ENCODE measurements at regions not wholly inside any gene's neighbourhood (a gene's known extent, or its start where the extent isn't known, plus 50 kb on each side); places are given as distances from the start of the nearest gene placed in this dataset.

- DNase-seq (no peak), ATAC-seq (ENCODE audit: low read depth) (no peak)
- H3K4me2 ChIP-seq (ENCODE audit: low read depth, low read length) = no peak overlapping the region
- H2BK120ac ChIP-seq (ENCODE audit: low read depth, low read length) = no peak overlapping the region
- no peaks in the 10 kb centered on the region for H3K9me3 ChIP-seq (ENCODE audit: control insufficient read depth, insufficient read depth, low read length)
- no peak overlapping the region for H2BK15ac ChIP-seq (ENCODE audit: low read depth, low read length)
- H3K79me1 ChIP-seq (ENCODE audit: low read depth in 1 of 2, low read length in 2 of 2) = peaks cover 14 to 16% of the 10 kb centered on the region in 2 experiments; a peak in 3 of 4 replicates
- no peak overlapping the region for H2BK5ac ChIP-seq (ENCODE audit: low read depth, low read length, poor library complexity, severe bottlenecking)
- H4K5ac ChIP-seq (ENCODE audit: low read depth, low read length) = no peak overlapping the region
- H2AFZ ChIP-seq (replicated peaks; ENCODE audit: low read length, poor library complexity) = no peak overlapping the region
- intact Hi-C loops (cut with micrococcal nuclease) (no loop called here), dilution Hi-C loops (cut with HindIII; ENCODE audit: low sequenced_read_pairs, unreplicated experiment) (no loop called here), in situ Hi-C loops (cut with MboI; ENCODE audit: low sequenced_read_pairs) (no loop called here)
- no peak overlapping the region for H3K4ac ChIP-seq (ENCODE audit: low read depth, low read length)
- TF ChIP-seq MXI1 (IDR thresholded peaks at IDR 0.05; ENCODE audit: borderline replicate concordance, low read depth, low read length) (no peak), MAFK (IDR thresholded peaks at IDR 0.05; ENCODE audit: low read depth, low read length) (peak; percentile 68), POLR2A (IDR thresholded peaks at IDR 0.05; ENCODE audit: low read depth, low read length) (no peak), CTCF (conservative IDR thresholded peaks at IDR 0.05; ENCODE audit: low read depth, low read length) (no peak)
- H4K8ac ChIP-seq (ENCODE audit: low read depth in 2 of 2, low read length in 2 of 2) = no peak overlapping the region
- H3K27me3 ChIP-seq (ENCODE audit: control insufficient read depth, insufficient read depth, low read length) = no peaks in the 10 kb centered on the region
- no peak overlapping the region for H3K27ac ChIP-seq (ENCODE audit: insufficient read depth, low read length)
- no TSS peak for BruUV-seq (replicated peaks)
- no peaks in the 10 kb centered on the region for H3K36me3 ChIP-seq (ENCODE audit: control insufficient read depth, insufficient read depth, low read length)
- no peak overlapping the region for H3K23ac ChIP-seq (ENCODE audit: low read depth, low read length)
- WGBS, 2 experiments (ENCODE audit: extremely low coverage in 2 of 2, insufficient read length in 1 of 2) = no CpG with 5 or more reads among the region's 7 CpGs
- no peak overlapping the region for H2AK5ac ChIP-seq (ENCODE audit: low read depth, low read length)
- no peak overlapping the region for H4K91ac ChIP-seq (ENCODE audit: insufficient read depth, low read depth, low read length)
- H3K56ac ChIP-seq (ENCODE audit: extremely low read depth, insufficient read depth, low read length) = no peak overlapping the region
- ChIA-PET CTCF (no interaction called here), POLR2A (ENCODE audit: unreplicated experiment) (no interaction called here)
- H2BK20ac ChIP-seq (ENCODE audit: low read depth, low read length) = no peak overlapping the region
- no peaks in the 10 kb centered on the region; the same call in 1 of the 2 replicates for H4K20me1 ChIP-seq (ENCODE audit: insufficient read depth, low read length)
- no peak overlapping the region for H3K4me3 ChIP-seq (ENCODE audit: insufficient read depth, low read depth, low read length)
- H3K14ac ChIP-seq (replicated peaks; ENCODE audit: low read depth, low read length) = no peak overlapping the region
- no peak overlapping the region for H3K9ac ChIP-seq (ENCODE audit: low read depth, low read length)
- H3K4me1 ChIP-seq (ENCODE audit: control insufficient read depth, insufficient read depth, low read length) = 0 out of 2 replicates have a peak, but pooled peaks cover 2% of the 10 kb centered on the region
- no peak overlapping the region for H2AK9ac ChIP-seq (replicated peaks; ENCODE audit: low read depth, low read length, poor library complexity)
- no peak overlapping the region for H3K18ac ChIP-seq (ENCODE audit: low read depth, low read length)
- H3K9me1 ChIP-seq (ENCODE audit: insufficient read depth, low read length) = peaks cover 3% of the 10 kb centered on the region
These were observed 467.1 kb upstream of the SOX5 start for GRCh38 chr12:24416423-24417109.

Data from IMR-90 (cell line).